Retina (tissue), 1 donor: ENCODE measurements at regions not wholly inside any gene's neighbourhood (a gene's known extent, or its start where the extent isn't known, plus 50 kb on each side); places are given as distances from the start of the nearest gene placed in this dataset.
"Not testable (repeated sequence)": the region's sequence is repeated elsewhere in the genome, so short reads cannot be mapped to it uniquely, and the experiment has no call there.

Experiments used
- DNase-seq: peaks from one replicate; pipeline ENCODE4 v3.0.0-alpha.2; 2016

DNA sequence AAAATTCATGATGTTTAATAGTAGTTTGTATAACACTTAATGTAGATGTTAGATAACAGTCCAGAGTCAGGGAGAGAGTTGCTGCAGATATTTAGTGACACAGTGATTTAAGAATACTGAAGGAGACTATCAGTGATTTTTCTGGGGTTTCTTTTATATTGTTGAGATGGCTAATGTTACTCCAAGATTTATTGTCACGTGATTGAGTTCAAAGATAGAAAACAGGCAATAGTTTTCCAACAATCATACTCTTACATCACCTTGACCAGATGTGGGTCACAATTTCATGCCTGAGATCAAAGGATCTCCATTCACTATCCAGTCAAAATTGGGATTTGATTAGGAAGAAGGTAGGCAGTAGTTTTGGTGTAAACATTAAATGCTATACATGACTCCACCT, 580.0 kb upstream of the ARRDC3 start:
- no peak for DNase-seq

- DNase-seq: no peak
Measured at GRCh38 chr5:91957666-91958065, 574.5 kb upstream of the ARRDC3 start.

DNA sequence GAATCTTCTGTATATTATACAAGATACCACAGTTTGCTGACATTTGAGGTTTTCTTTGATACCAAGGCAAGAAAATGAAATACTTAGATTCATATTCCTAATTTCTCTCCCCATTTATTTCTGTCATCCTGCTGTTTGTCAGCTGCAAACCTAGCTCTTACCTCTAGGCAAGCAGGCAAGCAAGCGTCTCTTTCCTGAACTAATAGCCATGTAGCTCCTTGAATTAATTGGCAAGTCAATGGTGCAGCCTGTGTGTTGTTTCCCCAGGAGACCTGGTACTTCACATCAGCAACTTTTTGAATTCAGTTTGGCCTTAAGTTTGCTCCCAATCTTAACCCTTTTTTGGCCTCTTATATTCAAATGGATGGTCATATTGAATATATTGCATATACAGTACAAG, 573.6 kb upstream of the ARRDC3 start:
- DNase-seq: peak; percentile 15

DNA sequence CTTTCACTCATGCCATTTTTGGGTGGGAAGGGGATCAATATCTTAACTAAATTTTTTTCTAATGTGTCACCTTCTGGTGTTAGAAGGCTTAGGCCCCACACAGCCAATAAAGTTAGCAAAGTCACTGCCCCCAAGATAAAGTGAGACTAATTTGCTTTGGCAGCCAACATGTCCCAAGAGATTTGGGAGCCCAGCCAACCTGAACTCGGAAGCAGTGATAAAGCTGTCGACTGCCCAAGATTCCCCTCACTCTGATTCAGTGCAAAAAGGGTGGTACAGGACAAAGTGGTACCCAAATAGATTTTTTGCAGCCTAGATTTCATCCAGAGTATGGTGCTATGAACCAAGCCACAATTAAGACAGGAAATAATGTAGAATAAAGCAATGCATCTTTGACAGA, 572.5 kb upstream of the ARRDC3 start:
- DNase-seq: peak; percentile 48

DNA sequence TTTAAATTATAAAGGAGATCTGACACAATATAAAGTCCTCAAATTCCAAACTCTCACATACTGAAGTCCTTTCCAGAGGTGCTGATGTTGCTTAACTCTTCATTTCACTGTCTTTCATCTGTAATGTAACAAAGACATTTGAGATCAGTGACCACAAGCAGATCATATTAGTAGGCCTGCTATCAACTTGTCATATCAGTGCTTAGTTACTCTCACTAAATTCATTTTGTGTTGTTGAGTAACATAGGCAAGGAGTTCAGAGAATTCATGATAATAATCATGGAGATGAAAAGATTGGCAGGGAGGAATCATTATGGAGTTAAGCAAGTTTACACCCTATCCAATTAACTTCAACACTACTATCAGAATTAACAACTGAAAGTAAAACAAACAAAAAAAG, 571.0 kb upstream of the ARRDC3 start:
- DNase-seq: no peak

DNA sequence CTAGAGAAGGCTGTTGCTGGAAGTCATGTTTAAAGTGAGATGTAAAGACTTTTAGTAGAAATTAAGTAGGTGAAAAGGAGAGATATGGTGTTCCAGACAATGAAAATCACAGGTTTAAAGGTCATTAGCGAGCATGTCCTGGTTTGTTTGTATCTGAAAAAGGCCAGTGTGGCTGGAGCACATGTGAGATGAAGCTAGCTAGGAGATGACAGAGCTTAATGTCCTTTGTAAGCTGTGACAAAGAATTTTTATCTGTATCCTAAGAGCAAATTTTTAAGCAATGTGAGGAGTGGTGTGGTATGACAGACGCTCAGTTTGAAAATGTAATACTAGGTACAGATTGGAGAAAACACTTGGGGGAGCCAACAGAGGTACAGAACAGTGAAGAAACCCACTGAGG, 567.2 kb upstream of the ARRDC3 start:
- no peak for DNase-seq

DNA sequence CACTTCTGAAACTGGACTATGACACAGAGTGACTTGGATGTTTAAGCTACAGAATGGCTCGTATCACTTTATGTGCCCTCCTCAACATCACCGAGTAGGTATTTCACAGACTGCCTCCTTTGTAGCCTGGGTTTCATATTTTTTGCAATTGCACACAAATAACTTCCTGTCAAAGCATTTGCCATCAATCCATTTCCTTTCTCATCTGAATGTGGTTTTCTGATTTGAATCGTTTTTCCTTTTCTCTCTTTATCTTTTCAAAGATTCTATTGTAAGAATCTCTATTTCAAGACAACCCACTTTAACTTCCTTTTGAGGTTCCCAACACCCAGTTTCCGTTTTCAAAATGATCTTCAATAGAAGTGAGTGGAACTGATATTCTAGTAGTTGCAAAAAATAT, 563.8 kb upstream of the ARRDC3 start:
- DNase-seq: no peak

GRCh38 chr5:91941588-91941987, 558.5 kb upstream of the ARRDC3 start:
- no peak for DNase-seq

DNA sequence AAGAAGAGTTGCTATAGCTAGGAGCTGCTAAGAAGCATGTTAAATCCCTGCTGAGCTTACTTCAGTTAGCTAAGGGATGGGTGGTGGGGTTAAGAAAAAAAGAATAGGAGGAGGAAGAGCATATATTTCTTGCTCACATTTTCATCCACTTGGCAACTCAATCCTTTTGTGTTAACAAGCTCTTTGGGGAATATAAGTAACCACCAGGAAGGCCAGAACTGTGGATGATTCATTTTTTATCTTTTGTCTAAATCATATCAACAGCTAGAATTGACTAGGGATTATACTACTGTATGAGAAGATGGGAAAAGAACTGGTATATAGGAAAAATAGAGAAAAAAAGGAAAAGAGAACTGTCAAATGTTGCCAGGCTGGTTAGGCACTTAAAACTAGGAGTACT, 555.3 kb upstream of the ARRDC3 start:
- DNase-seq: no peak

DNA sequence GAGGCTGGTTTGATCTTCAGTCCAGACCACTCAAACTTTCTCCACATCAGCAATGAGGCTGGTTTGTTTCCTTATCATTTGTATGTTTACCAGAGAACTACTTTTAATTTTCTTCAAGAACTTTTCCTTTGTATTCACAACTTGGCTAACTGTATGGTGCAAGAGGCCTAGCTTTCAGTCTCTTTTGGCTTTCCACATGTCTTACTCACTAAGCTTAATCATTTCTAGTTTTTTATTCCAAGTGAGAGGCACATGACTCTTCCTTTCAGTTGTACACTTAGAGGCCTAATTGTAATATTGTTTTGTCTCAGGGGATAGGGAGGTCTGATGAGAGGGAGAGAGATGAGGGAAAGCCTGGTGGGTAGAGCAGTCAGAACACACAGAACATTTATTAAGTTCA, 554.0 kb upstream of the ARRDC3 start:
- no peak for DNase-seq

- DNase-seq: no peak
Measured at GRCh38 chr5:91929522-91929817, 546.4 kb upstream of the ARRDC3 start.

DNA sequence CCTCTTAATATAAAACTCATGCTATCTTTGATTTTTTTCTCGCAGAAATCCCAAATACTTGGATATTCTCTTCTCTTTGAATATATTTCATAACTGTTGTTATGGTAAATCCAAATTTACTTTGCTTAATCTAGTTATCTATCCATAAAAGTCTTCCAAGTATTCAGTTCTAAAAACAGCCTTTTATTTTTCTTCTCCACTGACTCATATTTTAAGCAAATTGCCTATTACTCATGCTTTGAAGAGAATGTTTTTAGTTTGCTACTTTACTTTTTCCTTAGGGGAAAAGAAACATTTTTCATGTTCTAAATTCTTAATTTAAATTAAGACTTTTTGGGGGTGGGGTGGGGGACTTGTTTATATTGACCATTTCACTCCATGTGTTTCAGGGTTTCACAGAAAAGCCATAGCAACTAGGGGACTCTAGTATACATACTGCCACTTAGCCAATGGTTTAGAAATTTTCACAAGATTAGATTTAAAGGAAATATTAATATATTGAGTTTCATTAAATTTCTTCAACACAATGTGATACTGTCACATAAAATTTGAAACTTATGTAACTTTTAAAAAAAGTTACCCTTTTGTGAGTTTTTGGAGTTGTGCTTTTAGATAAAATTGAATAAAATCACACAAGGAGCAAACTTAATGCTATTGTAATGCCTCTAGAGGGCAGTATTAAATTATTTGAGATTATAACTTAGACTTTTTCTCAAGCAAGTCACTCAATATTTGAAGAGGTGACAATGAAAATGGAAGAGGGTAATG, 545.8 kb upstream of the ARRDC3 start:
- DNase-seq: peak; percentile 32

DNA sequence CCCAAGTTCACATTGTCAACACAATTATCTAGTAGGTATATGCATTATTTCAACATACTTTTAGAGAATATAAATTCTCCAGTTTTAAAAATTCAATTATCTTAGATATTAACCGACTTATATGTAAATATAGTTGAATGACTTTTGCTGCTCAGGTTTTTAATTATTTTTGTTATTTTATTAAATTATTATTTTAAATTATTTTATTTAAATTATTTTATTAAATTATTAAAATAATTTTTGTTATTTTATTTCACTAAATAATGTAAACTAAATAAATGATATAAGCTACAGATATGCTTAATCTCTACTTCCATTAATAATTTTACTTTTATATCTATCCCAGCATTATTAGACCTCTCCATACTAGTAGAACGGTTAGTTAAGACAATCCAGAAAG, 544.3 kb upstream of the ARRDC3 start:
- DNase-seq: no peak

GRCh38 chr5:91925249-91925648, 542.1 kb upstream of the ARRDC3 start:
- DNase-seq: no peak

DNA sequence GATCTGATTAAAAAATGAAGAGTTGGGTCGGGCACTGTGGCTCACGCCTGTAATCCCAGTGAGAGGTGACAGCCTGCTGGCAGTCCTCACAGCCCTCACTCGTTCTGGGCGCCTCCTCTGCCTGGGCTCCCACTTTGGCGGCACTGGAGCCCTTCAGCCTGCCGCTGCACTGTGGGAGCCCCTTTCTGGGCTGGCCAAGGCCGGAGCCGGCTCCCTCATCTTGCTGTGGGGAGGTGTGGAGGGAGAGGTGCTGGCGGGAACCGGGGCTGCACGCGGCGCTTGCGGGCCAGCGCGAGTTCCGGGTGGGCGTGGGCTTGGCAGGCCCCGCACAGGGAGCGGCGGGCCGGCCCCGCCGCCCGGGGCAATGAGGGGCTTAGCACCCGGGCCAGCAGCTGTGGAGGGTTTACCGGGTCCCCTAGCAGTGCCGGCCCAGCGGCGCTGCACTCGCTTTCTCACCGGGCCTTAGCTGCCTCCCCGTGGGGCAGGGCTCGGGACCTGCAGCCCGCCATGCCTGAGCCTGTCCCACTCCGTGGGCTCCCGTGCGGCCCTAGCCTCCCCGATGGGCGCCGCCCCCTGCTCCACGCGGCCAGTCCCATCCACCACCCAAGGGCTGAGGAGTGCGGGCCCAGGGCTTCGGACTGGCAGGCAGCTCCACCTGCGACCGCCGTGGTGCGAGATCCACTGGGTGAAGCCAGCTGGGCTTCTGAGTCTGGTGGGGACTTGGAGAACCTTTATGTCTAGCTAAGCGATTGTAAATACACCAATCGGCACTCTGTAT, 534.1 kb upstream of the ARRDC3 start:
- DNase-seq: not testable (repeated sequence)

- DNase-seq: no peak
Measured at GRCh38 chr5:91910655-91911054, 527.5 kb upstream of the ARRDC3 start.

GRCh38 chr5:91910247-91910646, 527.1 kb upstream of the ARRDC3 start:
- DNase-seq: no peak

GRCh38 chr5:91906494-91906893, 523.4 kb upstream of the ARRDC3 start:
- no peak for DNase-seq

- DNase-seq: no peak
Measured at GRCh38 chr5:91906027-91906426, 522.9 kb upstream of the ARRDC3 start.

- peak; percentile 14 for DNase-seq
Measured at GRCh38 chr5:91898898-91899297, 515.8 kb upstream of the ARRDC3 start.

DNA sequence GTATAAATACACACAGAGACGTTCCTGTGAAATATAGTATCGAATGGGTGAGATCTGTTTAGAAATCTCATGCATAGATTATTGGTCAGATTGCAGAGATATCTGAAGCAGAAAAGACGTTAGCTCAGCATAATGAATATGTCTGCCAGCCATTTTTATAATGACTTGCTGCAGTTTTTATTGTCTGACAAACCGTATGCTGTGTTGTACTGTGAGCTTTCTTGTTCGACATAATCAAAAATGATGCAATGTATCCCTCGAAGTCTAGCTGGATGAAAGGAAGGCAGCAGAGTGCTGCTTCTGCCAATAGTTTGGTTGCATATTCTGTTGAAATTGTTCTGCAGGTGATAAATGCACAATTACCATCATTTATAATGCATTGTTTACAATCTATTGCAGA, 514.9 kb upstream of the ARRDC3 start:
- no peak for DNase-seq

DNA sequence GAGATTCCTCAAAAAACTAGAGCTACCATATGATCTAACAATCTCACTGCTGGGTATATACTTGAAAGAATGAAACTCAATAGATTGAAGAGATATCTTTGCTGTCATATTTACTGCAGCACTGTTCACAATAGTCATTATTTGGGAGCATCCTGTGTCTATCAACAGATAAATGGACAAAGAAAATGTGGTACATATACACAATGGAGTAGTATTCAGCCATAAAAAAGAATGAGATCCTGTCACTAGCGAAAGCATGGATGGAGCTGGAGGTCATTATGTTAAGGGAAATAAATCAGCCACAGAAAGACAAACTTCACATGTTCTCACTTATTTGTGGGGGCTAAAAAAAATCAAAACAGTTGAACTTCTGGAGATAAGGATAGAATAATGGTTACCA, 505.7 kb upstream of the ARRDC3 start:
- DNase-seq: no peak

DNA sequence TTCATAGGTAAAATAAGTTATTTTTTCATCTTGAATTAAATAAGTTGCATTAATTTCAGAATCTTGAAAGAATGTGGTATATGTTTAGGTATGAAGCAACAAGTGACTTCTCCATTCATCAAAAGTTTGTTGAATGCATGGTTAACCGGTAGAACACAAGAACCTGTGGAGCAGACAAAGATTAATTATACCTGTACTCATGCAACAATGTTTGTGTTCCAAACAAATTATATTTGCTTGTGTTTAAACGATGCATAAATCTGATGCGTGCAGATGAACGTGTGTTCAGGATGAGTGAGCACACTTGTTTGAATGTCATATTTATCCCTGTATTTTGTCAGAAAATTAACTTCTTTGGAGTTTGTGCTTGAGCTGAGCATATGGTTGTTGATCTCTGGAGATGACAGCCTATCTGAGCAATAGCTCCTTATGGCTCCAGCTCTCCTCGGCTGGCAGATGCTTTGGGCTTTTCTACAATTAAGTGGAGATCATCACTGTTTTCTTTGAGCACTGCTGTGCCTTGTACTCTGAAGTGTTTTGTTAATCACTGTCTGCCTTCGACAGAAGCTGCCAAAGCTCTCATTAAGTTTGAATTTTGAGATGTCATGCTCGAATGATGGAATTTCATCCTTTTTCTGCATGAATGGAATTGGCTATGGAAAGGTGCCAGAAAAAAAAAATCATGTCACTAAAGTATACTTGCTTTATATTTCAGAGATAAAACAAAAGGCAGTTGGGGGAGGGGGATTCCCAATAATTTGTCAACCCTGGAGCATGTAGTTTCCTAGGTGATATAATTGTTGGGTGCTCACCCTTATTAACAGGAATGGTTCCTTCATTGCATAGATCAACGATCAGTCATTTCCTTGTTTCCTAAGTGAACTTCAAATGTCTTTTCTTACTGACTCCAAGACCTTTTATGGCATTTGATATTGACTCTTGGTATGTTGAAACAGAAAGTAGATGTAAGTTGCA, 502.5 kb upstream of the ARRDC3 start:
- peak; percentile 25 for DNase-seq

DNA sequence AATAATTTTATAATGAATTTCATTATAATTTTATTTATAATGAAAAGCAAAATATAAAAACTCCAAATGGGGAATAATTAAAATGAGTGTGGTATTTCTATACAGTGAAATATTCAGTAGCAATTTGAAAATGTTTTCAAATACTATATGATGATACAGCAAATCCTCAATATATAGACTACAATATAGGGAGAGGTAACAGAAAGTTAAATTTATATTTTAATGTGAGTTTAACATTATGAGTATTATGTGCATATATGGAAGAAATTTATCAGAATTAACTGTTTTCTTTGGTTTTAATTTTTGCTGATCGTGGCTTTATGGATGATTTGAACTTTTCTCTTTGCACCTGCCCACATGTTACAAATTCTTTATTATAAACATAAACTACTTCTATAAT, 500.9 kb upstream of the ARRDC3 start:
- no peak for DNase-seq
